NB4 (cell line): ENCODE measurements at regions not wholly inside any gene's neighbourhood (a gene's known extent, or its start where the extent isn't known, plus 50 kb on each side); places are given as distances from the start of the nearest gene placed in this dataset.

Experiments
- DNase-seq: peaks from one replicate; pipeline ENCODE4 v3.0.0; 2010; ENCODE audit warnings: low read depth
- H3K4me3 ChIP-seq: one replicate; pipeline ENCODE4 v1.5.1; 2011; ENCODE audit warnings: mild to moderate bottlenecking, low read depth, low read length, moderate library complexity
- MYC ChIP-seq: IDR thresholded peaks from 2 replicates; pipeline ENCODE4 v1.6.1; 2011; ENCODE audit warnings: low read depth, low read length
- POLR2A ChIP-seq: IDR thresholded peaks from 2 replicates; pipeline ENCODE4 v1.6.1; 2011; ENCODE audit warnings: mild to moderate bottlenecking; ENCODE audit not compliant: insufficient read length; ENCODE audit errors: extremely low read depth
- TF ChIP-seq, protein P1 (sequence below): IDR thresholded peaks from one replicate; pipeline ENCODE4 v1.5.1; 2012; ENCODE audit warnings: low read depth, low read length
- TF ChIP-seq, protein P2 (sequence below): IDR thresholded peaks from 2 replicates; pipeline ENCODE4 v1.6.1; 2011; ENCODE audit warnings: low read depth, low read length

DNA sequence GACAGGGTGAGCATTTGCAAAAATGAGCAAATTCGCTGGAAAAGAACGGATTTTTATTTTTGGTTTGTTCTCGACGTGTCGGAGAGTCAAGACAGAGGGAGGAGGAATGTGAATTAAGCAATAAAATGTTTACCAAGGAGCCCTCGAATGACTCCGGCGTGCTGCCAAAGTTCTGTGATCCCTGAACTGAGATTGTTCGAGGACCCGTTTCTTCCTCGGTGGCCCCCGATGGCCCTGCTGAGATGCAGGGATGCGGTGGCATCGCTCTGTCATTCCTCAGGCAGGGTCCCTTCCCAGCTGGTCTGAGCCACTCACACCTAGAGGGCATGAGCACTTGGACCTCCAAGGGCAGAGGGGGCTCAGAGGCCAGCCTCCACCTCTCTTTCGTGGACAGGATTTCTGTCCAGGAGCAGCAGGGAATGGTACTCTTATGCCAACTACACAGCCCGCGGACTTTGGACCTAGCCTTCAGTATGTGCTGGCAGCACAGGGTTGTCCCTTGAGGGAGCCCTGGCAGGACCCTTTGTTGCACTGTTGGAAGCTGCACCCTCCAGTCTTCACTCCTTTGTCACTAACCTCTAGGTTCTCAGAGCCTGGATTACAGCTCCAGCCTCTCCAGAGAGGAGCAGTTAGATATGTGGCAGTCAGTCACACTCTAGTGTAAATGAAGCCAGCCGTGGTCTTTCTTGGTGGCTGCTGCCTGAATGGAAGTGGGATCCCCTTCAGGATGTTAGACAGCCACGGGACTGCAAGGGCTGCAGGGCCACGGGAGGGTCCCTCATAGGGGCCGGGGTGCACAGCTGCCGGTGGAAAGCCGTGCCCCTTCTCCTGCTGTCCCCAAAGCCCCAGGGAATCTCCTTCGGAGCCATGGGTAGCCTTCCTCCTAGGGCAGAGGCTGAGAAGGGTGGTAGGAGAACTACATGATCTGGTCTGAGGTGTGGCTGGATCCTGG, 109.4 kb upstream of the ANO1 start:
- TF ChIP-seq POLR2A, result no peak
- TF ChIP-seq, protein P1, sequence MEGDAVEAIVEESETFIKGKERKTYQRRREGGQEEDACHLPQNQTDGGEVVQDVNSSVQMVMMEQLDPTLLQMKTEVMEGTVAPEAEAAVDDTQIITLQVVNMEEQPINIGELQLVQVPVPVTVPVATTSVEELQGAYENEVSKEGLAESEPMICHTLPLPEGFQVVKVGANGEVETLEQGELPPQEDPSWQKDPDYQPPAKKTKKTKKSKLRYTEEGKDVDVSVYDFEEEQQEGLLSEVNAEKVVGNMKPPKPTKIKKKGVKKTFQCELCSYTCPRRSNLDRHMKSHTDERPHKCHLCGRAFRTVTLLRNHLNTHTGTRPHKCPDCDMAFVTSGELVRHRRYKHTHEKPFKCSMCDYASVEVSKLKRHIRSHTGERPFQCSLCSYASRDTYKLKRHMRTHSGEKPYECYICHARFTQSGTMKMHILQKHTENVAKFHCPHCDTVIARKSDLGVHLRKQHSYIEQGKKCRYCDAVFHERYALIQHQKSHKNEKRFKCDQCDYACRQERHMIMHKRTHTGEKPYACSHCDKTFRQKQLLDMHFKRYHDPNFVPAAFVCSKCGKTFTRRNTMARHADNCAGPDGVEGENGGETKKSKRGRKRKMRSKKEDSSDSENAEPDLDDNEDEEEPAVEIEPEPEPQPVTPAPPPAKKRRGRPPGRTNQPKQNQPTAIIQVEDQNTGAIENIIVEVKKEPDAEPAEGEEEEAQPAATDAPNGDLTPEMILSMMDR, result no peak
- TF ChIP-seq, protein P2, sequence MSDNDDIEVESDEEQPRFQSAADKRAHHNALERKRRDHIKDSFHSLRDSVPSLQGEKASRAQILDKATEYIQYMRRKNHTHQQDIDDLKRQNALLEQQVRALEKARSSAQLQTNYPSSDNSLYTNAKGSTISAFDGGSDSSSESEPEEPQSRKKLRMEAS, result no peak
- TF ChIP-seq MYC, result no peak
- no peak overlapping the region for H3K4me3 ChIP-seq
- no peak for DNase-seq

DNA sequence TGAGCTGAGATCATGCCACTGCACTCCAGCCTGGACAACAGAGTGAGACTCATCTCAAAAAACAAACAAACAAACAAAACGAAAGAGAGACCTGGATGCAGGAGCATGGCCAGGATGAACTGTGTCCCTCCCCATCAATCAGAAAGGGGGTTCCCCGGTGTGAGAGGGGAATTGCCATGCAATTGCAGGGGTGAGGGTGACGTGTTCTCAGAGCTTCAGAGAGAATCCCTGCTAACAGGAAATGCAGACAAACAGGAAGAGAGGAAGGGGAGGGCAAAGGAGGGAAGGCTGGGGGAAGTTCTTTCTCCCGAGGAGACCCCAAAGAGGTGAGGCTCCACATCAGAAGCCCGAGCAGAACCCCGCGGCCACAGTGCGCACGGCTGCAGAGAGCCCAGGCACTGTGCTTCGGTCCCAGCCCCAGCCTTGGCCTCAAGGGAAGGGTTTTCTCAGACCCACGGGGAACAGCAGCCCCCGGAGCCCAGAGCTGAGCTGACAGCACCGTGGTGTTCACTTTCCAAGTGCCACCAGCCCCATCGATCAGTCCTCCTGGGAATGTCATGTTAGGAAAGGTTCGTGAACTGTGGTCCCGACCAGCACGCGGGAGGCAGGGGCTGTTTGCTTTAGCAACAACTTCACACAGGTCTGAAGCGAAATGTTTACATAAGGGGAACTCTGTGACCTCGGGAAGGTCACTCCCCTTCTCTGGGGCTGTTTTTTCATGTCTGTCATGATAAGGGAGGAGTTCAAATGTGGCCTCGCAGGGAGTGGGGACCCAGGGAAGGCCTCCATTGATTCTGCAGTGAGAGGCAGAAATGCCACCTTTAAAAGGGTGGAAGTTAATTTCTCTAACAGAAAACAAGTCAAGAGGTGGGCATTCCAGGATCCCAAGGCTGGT, 108.0 kb upstream of the ANO1 start:
- H3K4me3 ChIP-seq, result no peak overlapping the region
- no peak for TF ChIP-seq MYC
- TF ChIP-seq, protein P2, result no peak
- TF ChIP-seq, protein P1, result no peak
- no peak for DNase-seq

DNA sequence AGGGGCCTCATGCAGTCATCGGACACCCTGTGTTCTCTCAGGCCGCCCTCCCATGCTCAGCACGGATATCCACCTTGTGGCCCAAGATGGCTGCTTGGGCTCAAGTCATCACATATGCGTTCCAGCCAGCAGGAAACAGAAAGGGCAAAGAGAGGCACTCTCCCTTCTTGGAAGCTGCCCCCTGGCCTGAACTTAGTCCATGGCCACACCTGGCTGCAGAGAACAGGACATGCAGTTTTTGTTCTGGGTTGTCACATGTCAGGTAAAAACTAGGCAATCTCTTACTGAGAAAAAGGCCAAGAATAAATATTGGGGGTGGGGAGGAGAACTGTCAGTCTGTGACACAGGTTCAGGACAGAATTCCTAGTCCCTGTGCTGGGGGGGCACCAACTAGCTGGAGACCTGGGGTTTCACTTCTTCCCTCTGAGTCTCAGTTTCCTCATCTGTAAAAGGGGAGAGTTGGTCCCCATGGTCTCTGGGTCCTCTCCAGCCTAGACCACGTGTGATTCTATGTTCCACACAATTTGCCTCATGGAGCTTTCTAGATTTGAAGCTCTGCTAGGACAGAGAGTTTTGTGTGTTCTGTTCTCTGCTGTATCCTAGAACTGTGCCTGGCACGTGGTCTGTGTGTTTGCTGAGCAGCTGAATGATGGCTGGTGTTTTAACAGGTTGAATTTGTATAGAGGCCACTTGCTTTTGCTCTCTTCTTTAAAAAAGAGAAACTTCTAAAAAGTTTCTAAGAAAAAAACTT, 107.2 kb upstream of the ANO1 start:
- TF ChIP-seq, protein P1, result no peak
- TF ChIP-seq, protein P2, result peak; percentile 55; the same call in 1 of the 2 replicates
- no peak overlapping the region for H3K4me3 ChIP-seq
- no peak for DNase-seq

DNA sequence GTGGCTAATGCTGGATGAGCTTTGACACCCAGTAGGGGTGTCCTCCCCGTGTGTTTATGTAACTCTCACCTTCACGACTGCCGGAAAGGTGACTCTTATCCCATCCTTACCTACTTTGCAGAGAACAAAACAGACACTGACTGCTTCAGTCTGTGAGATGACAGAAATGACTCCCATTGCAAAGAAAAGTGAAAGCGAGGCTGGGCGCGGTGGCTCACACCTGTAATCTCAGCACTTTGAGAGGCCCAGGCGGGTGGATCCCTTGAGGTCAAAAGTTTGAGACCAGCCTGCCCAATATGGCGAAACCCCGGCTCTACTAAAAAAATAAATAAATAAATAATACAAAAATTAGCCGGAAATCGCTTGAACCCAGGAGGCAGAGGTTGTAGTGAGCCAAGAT, 106.4 kb upstream of the ANO1 start:
- no peak overlapping the region for H3K4me3 ChIP-seq
- TF ChIP-seq MYC (no peak), POLR2A (no peak)
- TF ChIP-seq, protein P2, result no peak
- TF ChIP-seq, protein P1, result no peak
- no peak for DNase-seq

DNA sequence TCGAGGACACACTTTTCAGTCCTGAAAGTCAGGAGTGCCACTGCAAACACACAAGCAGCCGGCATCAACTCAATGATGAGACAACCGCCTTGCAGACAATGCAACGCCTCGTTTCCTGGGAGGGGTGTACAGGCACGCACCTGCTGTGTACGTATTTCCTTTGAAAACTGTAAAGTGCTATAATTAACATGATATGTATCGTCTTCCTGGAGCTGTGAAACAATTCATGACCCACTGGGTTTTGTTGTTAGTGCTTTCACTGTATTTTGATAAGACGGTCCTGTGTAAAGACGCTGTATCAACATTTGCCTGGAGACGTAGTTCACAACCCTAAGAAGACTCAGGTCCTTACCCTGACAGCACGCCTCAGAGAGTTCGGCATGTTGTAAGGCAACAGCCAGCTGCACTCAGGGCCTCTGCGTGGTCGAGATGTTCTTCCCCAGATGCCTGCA, 105.7 kb upstream of the ANO1 start:
- TF ChIP-seq, protein P1, result no peak
- TF ChIP-seq MYC (no peak), POLR2A (no peak)
- TF ChIP-seq, protein P2, result no peak
- DNase-seq, result no peak
- H3K4me3 ChIP-seq, result no peak overlapping the region
